RWPE2 (cell line): ENCODE measurements at regions not wholly inside any gene's neighbourhood (a gene's known extent, or its start where the extent isn't known, plus 50 kb on each side); places are given as distances from the start of the nearest gene placed in this dataset.
"Not testable (repeated sequence)": the region's sequence is repeated elsewhere in the genome, so short reads cannot be mapped to it uniquely, and the experiment has no call there.

ENCODE experiments used
- ATAC-seq: fragments of 200-7000 bp; cut with Tn5 transposase; 3 replicates; pipeline ENCODE4 v1.9.1; 2021; ENCODE audit warnings: low read depth
- DNase-seq: peaks from one replicate; pipeline ENCODE4 v3.0.0-alpha.2; 2020; ENCODE audit warnings: low spot score
- H3K27ac ChIP-seq: fragments of 450-650 bp; 2 replicates; pipeline ENCODE4 v1.5.1; 2017; ENCODE audit warnings: mild to moderate bottlenecking; ENCODE audit not compliant: poor library complexity, severe bottlenecking
- H3K27me3 ChIP-seq: fragments of 250-450 bp; sonication (Bioruptor Pico); 2 replicates; pipeline ENCODE4 v1.5.1; 2021; ENCODE audit warnings: mild to moderate bottlenecking, moderate library complexity; ENCODE audit not compliant: insufficient read depth, poor library complexity, severe bottlenecking
- H3K36me3 ChIP-seq: fragments of 250-450 bp; sonication (Bioruptor Pico); 2 replicates; pipeline ENCODE4 v1.5.1; 2020; ENCODE audit warnings: low read depth, mild to moderate bottlenecking, moderate library complexity
- H3K4me1 ChIP-seq: fragments of 250-450 bp; sonication (Bioruptor Pico); 2 replicates; pipeline ENCODE4 v1.5.1; 2021; ENCODE audit warnings: mild to moderate bottlenecking, moderate library complexity; ENCODE audit not compliant: insufficient read depth, poor library complexity, severe bottlenecking
- H3K4me3 ChIP-seq: fragments of 250-450 bp; sonication (Bioruptor Pico); 2 replicates; pipeline ENCODE4 v1.5.1; 2021; ENCODE audit warnings: mild to moderate bottlenecking, moderate library complexity; ENCODE audit not compliant: severe bottlenecking
- H3K9me3 ChIP-seq: fragments of 250-450 bp; sonication (Bioruptor Pico); 2 replicates; pipeline ENCODE4 v1.5.1; 2021; ENCODE audit warnings: mild to moderate bottlenecking, moderate library complexity; ENCODE audit not compliant: severe bottlenecking
- CTCF ChIP-seq: fragments of 450-650 bp; IDR thresholded peaks from one replicate; pipeline ENCODE4 v1.5.1; 2017; ENCODE audit warnings: mild to moderate bottlenecking, moderate library complexity; ENCODE audit not compliant: poor library complexity, severe bottlenecking

DNA sequence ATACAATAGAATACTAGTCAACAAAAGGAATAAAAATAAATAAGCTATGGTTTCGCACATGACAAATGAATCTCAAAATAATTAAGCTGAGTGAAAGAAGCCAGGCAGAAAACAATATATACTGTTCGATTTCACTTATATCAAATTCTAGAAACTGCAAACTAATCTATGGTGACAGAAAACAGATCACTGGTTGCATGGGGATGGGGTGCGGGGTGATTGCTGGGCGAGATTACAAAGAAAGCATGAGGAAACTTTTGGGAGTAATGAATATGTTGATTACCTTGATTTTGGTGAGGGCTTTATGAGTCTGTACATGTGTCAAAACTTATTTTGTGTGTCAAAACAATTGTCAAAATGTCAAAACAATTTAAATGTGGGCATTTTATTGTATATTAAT is 135.6 kb downstream of the GPR85 start:
- ATAC-seq (no peak), DNase-seq (no peak)
- Histone ChIP-seq H3K36me3 (no peaks in the 10 kb centered on the region), H3K27me3 (peaks cover 3% of the 10 kb centered on the region), H3K4me3 (no peak overlapping the region), H3K9me3 (no peaks in the 10 kb centered on the region), H3K27ac (no peak overlapping the region), H3K4me1 (no peaks in the 10 kb centered on the region)
- TF ChIP-seq CTCF, result no peak

GRCh38 chr7:112949682-112950081 is 136.9 kb downstream of the GPR85 start:
- H3K27me3 ChIP-seq, H3K27ac ChIP-seq, H3K36me3 ChIP-seq, DNase-seq, H3K4me1 ChIP-seq, ATAC-seq, H3K4me3 ChIP-seq, H3K9me3 ChIP-seq: not testable (repeated sequence)

GRCh38 chr7:112946350-112946749 is 140.3 kb downstream of the GPR85 start:
- no peaks in the 10 kb centered on the region for H3K9me3 ChIP-seq
- H3K27ac ChIP-seq, result no peak overlapping the region
- DNase-seq (no peak), ATAC-seq (no peak)
- no peak for TF ChIP-seq CTCF
- H3K27me3 ChIP-seq, result peaks cover 3% of the 10 kb centered on the region
- no peaks in the 10 kb centered on the region for H3K4me1 ChIP-seq
- no peak overlapping the region for H3K4me3 ChIP-seq
- H3K36me3 ChIP-seq, result no peaks in the 10 kb centered on the region

DNA sequence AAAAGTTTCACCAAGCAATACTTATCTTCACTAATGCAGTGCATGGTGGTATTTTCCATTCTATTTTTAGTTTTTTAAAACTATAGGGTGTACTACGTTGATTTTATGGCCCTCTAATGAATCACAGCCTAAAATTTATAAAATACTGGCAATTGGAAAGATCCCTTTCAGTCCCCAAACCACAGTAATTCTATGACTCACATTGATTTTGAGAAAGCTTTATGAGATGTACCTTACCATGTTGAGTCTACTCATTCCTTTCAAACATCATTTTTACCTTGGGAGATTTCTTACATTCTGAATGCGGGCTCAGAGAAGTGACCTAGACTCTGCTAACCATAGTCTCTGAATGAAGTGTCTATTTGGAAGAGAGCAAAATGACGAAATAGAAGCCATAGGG is 141.6 kb downstream of the GPR85 start:
- Histone ChIP-seq H3K9me3 (no peaks in the 10 kb centered on the region), H3K27me3 (peaks cover 3% of the 10 kb centered on the region), H3K4me3 (no peak overlapping the region), H3K36me3 (no peaks in the 10 kb centered on the region), H3K4me1 (peaks cover 6% of the 10 kb centered on the region), H3K27ac (no peak overlapping the region)
- no peak for TF ChIP-seq CTCF
- ATAC-seq (no peak), DNase-seq (no peak)

- DNase-seq (no peak), ATAC-seq (no peak)
- H3K36me3 ChIP-seq, result no peaks in the 10 kb centered on the region
- no peaks in the 10 kb centered on the region for H3K9me3 ChIP-seq
- H3K4me3 ChIP-seq, result no peak overlapping the region
- H3K4me1 ChIP-seq, result peaks cover 9% of the 10 kb centered on the region
- peaks cover 3% of the 10 kb centered on the region for H3K27me3 ChIP-seq
- TF ChIP-seq CTCF, result no peak
- no peak overlapping the region for H3K27ac ChIP-seq
Observed at GRCh38 chr7:112942981-112943380, 143.6 kb downstream of the GPR85 start.

- H3K27me3 ChIP-seq, DNase-seq, H3K4me3 ChIP-seq, H3K9me3 ChIP-seq, H3K36me3 ChIP-seq, H3K27ac ChIP-seq, ATAC-seq: not testable (repeated sequence)
- H3K4me1 ChIP-seq, result peaks cover 16% of the 10 kb centered on the region
Observed at GRCh38 chr7:112942125-112942524, 144.5 kb downstream of the GPR85 start.
